HCT116 (cell line): ENCODE measurements at regions not wholly inside any gene's neighbourhood (a gene's known extent, or its start where the extent isn't known, plus 50 kb on each side); places are given as distances from the start of the nearest gene placed in this dataset.

ENCODE experiments used
- ATAC-seq: fragments of 200-7000 bp; cut with Tn5 transposase; 2 replicates; pipeline ENCODE4 v1.9.1; 2020; ENCODE audit warnings: mild to moderate bottlenecking, moderate library complexity
- BruUV-seq: library from RNA; stranded (reverse); fragments of 400-500 nt; replicated peaks from 2 replicates; lab custom pipeline; 2021; lab: Mats Ljungman, UMichigan
- CTCF ChIA-PET: fragments of 300-600 bp; sonication (Branson Sonifier 250); formaldehyde crosslinking; loops from one replicate; lab custom pipeline; 2021; ENCODE audit warnings: antibody characterized with exemption; lab: Charles Lee
- POLR2A ChIA-PET: fragments of 300-600, 350-600 bp; sonication (Branson Sonifier 250); formaldehyde crosslinking; loops from one replicate; lab custom pipeline; 2021; ENCODE audit warnings: antibody characterized with exemption; lab: Charles Lee
- RAD21 ChIA-PET, 2 experiments: fragments of 300-600 bp; sonication (Branson Sonifier 250); formaldehyde crosslinking; loops; one replicate each; lab custom pipeline; 2023; ENCODE audit warnings: low total read pairs in 2 of 2; ENCODE audit not compliant: uncharacterized antibody in 2 of 2, unreplicated experiment in 2 of 2, low non-redundant PET in 1 of 2; lab: Charles Lee
- DNase-seq: peaks from one replicate; pipeline ENCODE4 v3.0.0-alpha.2; 2010; ENCODE audit warnings: low read depth, low spot score
- H2AFZ ChIP-seq: fragments of 200-600 bp; shearing (Covaris generic), sonication (generic); 2 replicates; pipeline ENCODE4 v1.6.1; 2017; ENCODE audit warnings: low read depth, mixed run types, mixed read lengths, antibody characterized with exemption, low read length; ENCODE audit not compliant: poor library complexity, severe bottlenecking
- H3K27ac ChIP-seq: 2 replicates; pipeline ENCODE4 v1.5.1; 2012; ENCODE audit warnings: low read depth, low read length
- H3K27me3 ChIP-seq: fragments of 200-600 bp; sonication (generic); 2 replicates; pipeline ENCODE4 v1.6.1; 2016; ENCODE audit warnings: mixed run types, low read length, mixed read lengths; ENCODE audit not compliant: insufficient read depth
- H3K36me3 ChIP-seq, 2 experiments: fragments of 200-500 bp in 1 of 2; fragments of 200-600 bp in 1 of 2; sonication (Bioruptor generic) in 1 of 2; sonication (generic) in 1 of 2; 2 replicates each; pipeline versions ENCODE4 v1.5.1 to v1.6.1; 2014 to 2016; ENCODE audit warnings: low read length in 2 of 2, inconsistent platforms in 1 of 2, mixed read lengths in 1 of 2, mixed run types in 1 of 2; ENCODE audit not compliant: insufficient read depth in 2 of 2, control insufficient read depth in 1 of 2
- H3K4me1 ChIP-seq, 2 experiments: fragments of 200-600 bp in 1 of 2; sonication (generic) in 1 of 2; 2 replicates each; pipeline versions ENCODE4 v1.5.1 to v1.6.1; 2012 to 2017; ENCODE audit warnings: low read length in 2 of 2, inconsistent platforms in 1 of 2, mild to moderate bottlenecking in 1 of 2, mixed read lengths in 1 of 2, mixed run types in 1 of 2, moderate library complexity in 1 of 2; ENCODE audit not compliant: insufficient read depth in 2 of 2, control insufficient read depth in 1 of 2
- H3K4me2 ChIP-seq: fragments of 200-600 bp; sonication (generic); 2 replicates; pipeline ENCODE4 v1.6.1; 2017; ENCODE audit warnings: mixed run types, low read length, mixed read lengths
- H3K4me3 ChIP-seq, 2 experiments: fragments of 200-600 bp in 1 of 2; sonication (generic) in 1 of 2; replicated peaks in 1 of 2; 2 replicates each; pipeline ENCODE4 v1.5.1; 2011 to 2016; ENCODE audit warnings: low read length in 2 of 2, control low read depth in 1 of 2, low read depth in 1 of 2, mild to moderate bottlenecking in 1 of 2, mixed read lengths in 1 of 2, mixed run types in 1 of 2
- H3K79me2 ChIP-seq: fragments of 200-600 bp; sonication (generic); 2 replicates; pipeline ENCODE4 v1.6.1; 2017; ENCODE audit warnings: mild to moderate bottlenecking, mixed run types, low read length, moderate library complexity, mixed read lengths; ENCODE audit not compliant: insufficient read depth
- H3K9ac ChIP-seq: fragments of 200-600 bp; sonication (generic); 2 replicates; pipeline ENCODE4 v1.6.1; 2016; ENCODE audit warnings: low read length, mixed read lengths
- H3K9me2 ChIP-seq: fragments of 200-600 bp; sonication (generic), shearing (Covaris generic); 2 replicates; pipeline ENCODE4 v1.6.1; 2017; ENCODE audit warnings: mixed run types, mild to moderate bottlenecking, moderate library complexity; ENCODE audit not compliant: insufficient read depth
- H3K9me3 ChIP-seq, 2 experiments: fragments of 200-500 bp in 1 of 2; fragments of 200-600 bp in 1 of 2; sonication (Bioruptor generic) in 1 of 2; sonication (generic) in 1 of 2; 2 replicates each; pipeline ENCODE4 v1.6.1; 2014 to 2017; ENCODE audit warnings: low read length in 2 of 2, mixed read lengths in 2 of 2, inconsistent platforms in 1 of 2, low read depth in 1 of 2, mild to moderate bottlenecking in 1 of 2, mixed run types in 1 of 2, moderate library complexity in 1 of 2; ENCODE audit not compliant: control insufficient read depth in 1 of 2, insufficient read depth in 1 of 2
- H4K20me1 ChIP-seq: fragments of 200-600 bp; sonication (generic), shearing (Covaris generic); 2 replicates; pipeline ENCODE4 v1.6.1; 2017; ENCODE audit warnings: mixed run types, mild to moderate bottlenecking, moderate library complexity; ENCODE audit not compliant: insufficient read depth
- ATF3 ChIP-seq: IDR thresholded peaks from 2 replicates; pipeline ENCODE4 v1.6.1; 2012
- CTCF ChIP-seq, 3 experiments: fragments of 200-600 bp in 1 of 3; sonication (generic) in 1 of 3; IDR thresholded peaks in 2 of 3; conservative IDR thresholded peaks in 1 of 3; 2 replicates each; pipeline ENCODE4 v1.5.1; 2012 to 2017; ENCODE audit warnings: low read depth in 2 of 3, low read length in 2 of 3, antibody characterized with exemption in 1 of 3, borderline replicate concordance in 1 of 3, control low read depth in 1 of 3, mild to moderate bottlenecking in 1 of 3, mixed read lengths in 1 of 3, mixed run types in 1 of 3, moderate library complexity in 1 of 3; ENCODE audit not compliant: insufficient read depth in 1 of 3
- ELF1 ChIP-seq: IDR thresholded peaks from 2 replicates; pipeline ENCODE4 v1.6.1; 2012; ENCODE audit warnings: low read depth, borderline replicate concordance
- EZH2 ChIP-seq: fragments of 200-600 bp; sonication (generic); IDR thresholded peaks from 2 replicates; pipeline ENCODE4 v1.6.1; 2017; ENCODE audit warnings: antibody characterized with exemption, mixed run types
- FOSL1 ChIP-seq: IDR thresholded peaks from 2 replicates; pipeline ENCODE4 v1.6.1; 2012; ENCODE audit warnings: low read depth
- JUND ChIP-seq: IDR thresholded peaks from 2 replicates; pipeline ENCODE4 v1.6.1; 2012
- POLR2A ChIP-seq: IDR thresholded peaks from 2 replicates; pipeline ENCODE4 v1.7.0; 2011; ENCODE audit warnings: borderline replicate concordance; ENCODE audit not compliant: insufficient read depth, insufficient read length; ENCODE audit errors: extremely low read depth
- SIN3A ChIP-seq: IDR thresholded peaks from 2 replicates; pipeline ENCODE4 v1.6.1; 2012; ENCODE audit warnings: low read depth
- SP1 ChIP-seq: IDR thresholded peaks from 2 replicates; pipeline ENCODE4 v1.6.1; 2012; ENCODE audit warnings: low read depth
- SRF ChIP-seq: IDR thresholded peaks from 2 replicates; pipeline ENCODE4 v1.6.1; 2012; ENCODE audit warnings: low read depth
- YY1 ChIP-seq: IDR thresholded peaks from 2 replicates; pipeline ENCODE4 v1.6.1; 2011; ENCODE audit warnings: low read length, low read depth, moderate library complexity, mild to moderate bottlenecking; ENCODE audit not compliant: insufficient replicate concordance; ENCODE audit errors: extremely low read depth
- ZBTB33 ChIP-seq: IDR thresholded peaks from 2 replicates; pipeline ENCODE4 v1.6.1; 2011; ENCODE audit warnings: mild to moderate bottlenecking, low read length, moderate library complexity; ENCODE audit not compliant: insufficient replicate concordance; ENCODE audit errors: extremely low read depth
- ZFX ChIP-seq: fragments of 450-650 bp; IDR thresholded peaks from 2 replicates; pipeline ENCODE4 v1.6.1; 2017
- ZNF274 ChIP-seq: fragments of 200-500 bp; sonication (Bioruptor generic); IDR thresholded peaks from 2 replicates; pipeline ENCODE4 v1.6.1; 2014; ENCODE audit warnings: mild to moderate bottlenecking, low read depth, low read length, inconsistent platforms
- intact Hi-C: fragments of 100-400 bp; cut with micrococcal nuclease; formaldehyde crosslinking; loops from 2 replicates; pipeline ENCODE4 v1.10.0; 2022

- no peaks in the 10 kb centered on the region for H3K79me2 ChIP-seq
- ATAC-seq (no peak), DNase-seq (no peak)
- H2AFZ ChIP-seq: no peak overlapping the region
- H3K4me2 ChIP-seq: no peak overlapping the region
- CTCF ChIA-PET: interaction anchor here (1.2 kb wide), 1 partner anchor 301 kb away, joined by 3 read pairs; no protein-coding TSS in a partner anchor
- TF ChIP-seq YY1 (no peak), ATF3 (no peak), ZFX (no peak), CTCF (IDR thresholded peaks at IDR 0.05 in 2 of 3, conservative IDR thresholded peaks at IDR 0.05 in 1 of 3; ENCODE audit: borderline replicate concordance in 1 of 3, insufficient read depth in 1 of 3, low read depth in 2 of 3, low read length in 2 of 3) (no peak), JUND (no peak), SRF (no peak), SIN3A (no peak), EZH2 (no peak), SP1 (no peak), ZBTB33 (no peak), POLR2A (no peak), FOSL1 (no peak), ELF1 (no peak), ZNF274 (no peak)
- RAD21 ChIA-PET: no interaction called here
- no peaks in the 10 kb centered on the region for H3K9me2 ChIP-seq
- H4K20me1 ChIP-seq: no peaks in the 10 kb centered on the region
- no peak overlapping the region for H3K4me3 ChIP-seq
- H3K36me3 ChIP-seq: no peaks in the 10 kb centered on the region
- POLR2A ChIA-PET: no interaction called here
- no peaks in the 10 kb centered on the region for H3K4me1 ChIP-seq
- no peak overlapping the region for H3K27ac ChIP-seq
- H3K9me3 ChIP-seq: no peaks in the 10 kb centered on the region
- intact Hi-C loops: no loop called here
- no peak overlapping the region for H3K9ac ChIP-seq
- BruUV-seq: no TSS peak
- no peaks in the 10 kb centered on the region for H3K27me3 ChIP-seq
Measured at GRCh38 chr18:60248336-60249330, 123.9 kb downstream of the MC4R start.
